Mucosa of gallbladder (tissue), 1 donor: ENCODE measurements at regions not wholly inside any gene's neighbourhood (a gene's known extent, or its start where the extent isn't known, plus 50 kb on each side); places are given as distances from the start of the nearest gene placed in this dataset.
"Not testable (repeated sequence)": the region's sequence is repeated elsewhere in the genome, so short reads cannot be mapped to it uniquely, and the experiment has no call there.

Experiments used
- DNase-seq: peaks from one replicate; pipeline ENCODE4 v3.0.0-alpha.2; 2020; ENCODE audit warnings: low spot score
- donor health status: DM: no; HTN: no; CAD: no.

DNA sequence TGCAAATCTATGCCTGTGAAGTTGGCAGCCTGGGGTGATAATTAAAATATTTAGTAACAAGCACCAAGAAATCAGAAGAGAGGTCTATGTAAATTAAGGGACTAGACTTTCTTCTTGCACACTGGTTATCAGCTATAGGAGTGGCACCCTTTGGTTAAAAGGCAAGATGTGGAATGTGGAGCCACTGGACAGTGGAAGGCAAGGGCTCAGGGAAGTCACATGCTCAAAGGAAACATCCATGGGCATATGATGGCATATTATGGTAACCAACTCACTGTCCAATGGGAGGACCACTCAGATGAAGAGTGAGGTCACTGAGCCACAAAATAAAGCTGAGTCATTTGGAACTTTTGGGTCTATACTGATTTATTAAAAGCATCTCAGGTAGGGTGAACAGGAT, 165.6 kb upstream of the PRICKLE2 start:
- no peak for DNase-seq

DNA sequence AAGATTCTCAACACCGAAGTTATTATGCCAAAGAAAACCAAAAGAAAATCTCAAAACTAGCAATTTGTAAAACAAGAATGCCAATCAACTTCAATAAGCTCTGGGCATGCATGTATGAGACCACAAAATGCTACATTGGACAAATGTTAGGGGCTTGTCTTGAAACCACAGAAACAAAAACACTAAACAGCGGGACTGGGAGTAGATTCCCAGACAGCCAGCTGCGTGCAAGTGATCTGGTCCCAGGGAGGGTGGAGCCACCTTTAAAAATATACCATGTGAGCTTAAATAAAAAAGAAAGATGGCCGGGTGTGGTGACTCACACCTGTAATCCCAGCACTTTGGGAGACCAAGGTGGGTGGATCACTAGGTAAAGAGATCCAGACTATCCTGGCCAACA, 163.6 kb upstream of the PRICKLE2 start:
- DNase-seq: no peak

DNA sequence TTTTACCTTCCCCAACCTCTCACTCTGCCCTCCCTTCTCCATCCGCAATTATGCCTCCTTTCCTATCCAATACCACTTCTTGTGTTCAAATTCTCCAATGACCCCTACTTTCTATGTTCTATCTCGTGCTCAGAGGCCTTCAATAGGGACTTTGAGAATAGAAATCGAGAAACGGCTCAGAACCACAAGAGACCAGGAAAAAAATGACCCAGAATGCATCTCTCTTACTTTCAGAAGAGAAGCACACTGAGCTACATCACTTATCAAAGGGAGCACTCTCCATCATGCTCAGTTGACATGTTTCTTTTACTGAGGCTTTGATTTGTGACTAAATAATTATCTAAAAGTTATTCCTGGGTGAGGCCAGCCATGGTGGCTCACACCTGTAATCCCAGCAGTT, 162.4 kb upstream of the PRICKLE2 start:
- DNase-seq: no peak

DNA sequence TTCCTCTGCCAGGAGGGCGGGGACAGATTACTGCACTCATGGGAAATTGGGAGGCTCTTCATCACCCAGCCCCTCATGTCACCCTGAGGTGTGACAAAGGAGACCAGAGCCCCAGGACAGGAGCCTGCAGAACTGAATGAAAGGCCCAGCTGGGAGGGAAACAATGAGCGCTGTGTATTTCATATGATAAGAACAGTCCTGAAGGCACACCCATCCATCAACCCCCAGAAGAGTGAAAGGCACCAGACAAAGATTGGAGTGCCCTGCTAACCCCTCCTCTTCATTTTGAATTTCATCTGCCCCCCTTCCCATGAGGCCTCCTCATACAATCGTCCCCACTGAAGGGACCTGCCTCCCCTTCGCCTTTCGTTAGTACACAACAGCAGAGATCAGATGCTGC, 160.0 kb upstream of the PRICKLE2 start:
- no peak for DNase-seq

DNA sequence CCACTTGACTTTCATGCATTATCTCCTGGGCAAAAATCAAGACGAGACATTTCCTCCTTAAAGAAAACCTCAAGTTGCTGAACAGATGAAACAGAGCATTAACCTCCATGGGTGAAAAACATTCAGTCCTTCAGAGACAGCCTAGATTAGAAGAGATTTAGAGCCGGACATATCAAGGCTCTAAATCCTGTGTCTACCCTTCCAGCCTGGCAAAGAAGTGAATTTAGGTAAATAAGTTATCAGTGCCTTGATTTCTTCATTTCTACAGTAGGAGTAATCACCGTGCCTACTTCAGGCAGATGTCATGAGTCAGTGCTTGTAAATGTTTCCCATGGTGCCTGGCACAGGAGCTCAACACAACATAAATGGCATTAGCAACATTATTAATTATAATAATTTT, 159.3 kb upstream of the PRICKLE2 start:
- DNase-seq: no peak

DNA sequence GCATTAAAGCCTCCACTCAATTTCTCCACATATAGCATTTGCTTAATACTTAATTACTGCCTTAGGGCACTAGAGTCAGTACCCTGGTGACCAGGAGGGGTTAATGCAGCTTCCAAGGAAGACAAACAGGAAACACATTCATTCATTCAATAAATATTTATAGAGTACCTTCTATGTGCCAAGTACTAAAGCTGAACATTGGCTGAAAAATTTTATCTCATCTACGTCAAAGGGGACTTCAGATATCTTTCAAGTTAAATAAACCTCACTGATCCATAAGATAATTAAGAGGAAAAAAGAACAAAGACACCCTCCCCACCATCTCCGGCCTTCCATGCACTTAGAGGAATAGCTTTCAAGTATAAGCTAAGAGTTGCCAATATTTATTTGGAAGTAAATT, 156.9 kb upstream of the PRICKLE2 start:
- no peak for DNase-seq

DNA sequence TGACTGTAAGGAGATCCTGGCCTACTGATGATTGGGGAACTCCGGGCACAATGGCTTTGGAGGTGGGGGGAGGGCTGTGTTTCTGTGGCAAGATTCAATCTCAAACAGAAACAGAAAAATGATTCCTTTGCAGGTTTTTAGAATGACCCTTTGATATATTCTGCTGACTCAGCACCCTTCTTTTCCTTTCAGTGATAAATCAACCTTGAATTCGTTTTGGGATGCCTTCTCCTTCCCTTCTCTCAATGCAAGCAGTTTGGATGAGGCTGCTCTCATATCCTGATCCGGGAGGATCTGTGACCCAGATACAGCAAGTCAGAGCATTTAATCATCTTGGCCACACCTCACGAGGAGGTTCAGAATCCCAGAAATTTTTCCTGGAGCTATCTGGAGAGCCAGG, 156.1 kb upstream of the PRICKLE2 start:
- DNase-seq: no peak

DNA sequence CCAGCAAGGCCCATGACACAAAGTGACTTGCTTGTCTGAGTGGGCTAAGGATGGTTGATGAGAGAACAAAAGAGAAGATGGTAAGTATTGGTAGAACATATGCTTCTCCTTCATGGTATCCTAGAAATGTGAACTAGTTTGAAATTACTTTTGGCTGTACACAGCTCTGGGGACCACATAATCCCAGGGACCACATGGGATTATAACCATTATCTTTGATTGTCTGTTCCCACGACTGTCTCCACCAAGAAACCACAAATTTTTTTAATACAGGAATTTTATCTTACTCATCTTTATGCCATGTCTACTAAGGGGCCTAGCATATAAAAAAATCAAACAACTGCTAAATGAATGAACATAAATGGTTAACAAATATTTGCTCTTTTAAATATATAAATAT, 155.3 kb upstream of the PRICKLE2 start:
- no peak for DNase-seq

DNA sequence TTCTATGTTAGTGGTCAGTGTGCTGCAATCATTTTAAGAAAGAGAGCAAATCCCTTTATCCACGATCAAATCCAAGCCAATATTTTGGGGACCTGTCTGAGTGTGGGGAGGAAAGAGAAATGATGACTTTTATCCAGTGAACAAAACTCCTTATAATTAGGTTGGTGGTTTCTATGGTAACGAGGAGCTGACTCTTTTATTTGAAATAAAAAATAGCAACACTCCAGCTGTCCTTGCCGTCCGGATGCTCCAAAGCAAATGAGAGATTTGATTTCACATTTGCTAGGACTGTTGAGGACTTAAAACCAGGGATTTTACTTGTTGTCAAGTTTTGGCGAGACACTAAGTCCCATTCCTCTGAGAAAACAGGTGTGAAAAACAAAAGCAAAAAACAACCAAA, 154.0 kb upstream of the PRICKLE2 start:
- DNase-seq: no peak

DNA sequence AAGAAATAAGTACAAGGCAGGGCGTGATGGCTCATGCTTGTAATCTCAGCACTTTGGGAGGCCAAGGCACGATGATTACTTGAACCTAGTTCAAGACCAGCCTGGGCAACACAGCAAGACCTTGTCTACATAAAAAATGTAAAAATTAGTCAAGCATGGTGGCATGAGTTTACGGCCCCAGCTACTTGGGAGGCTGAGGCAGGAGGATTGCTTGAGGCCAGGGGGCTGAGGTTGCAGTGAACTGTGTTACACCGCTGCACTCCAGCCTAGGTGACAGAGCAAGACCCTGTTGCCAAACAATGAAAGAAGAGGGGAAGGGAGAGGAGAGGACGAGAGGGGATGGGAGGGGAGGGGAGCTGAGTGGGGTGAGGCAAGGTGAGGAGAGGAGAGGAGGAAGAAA, 152.7 kb upstream of the PRICKLE2 start:
- no peak for DNase-seq

DNA sequence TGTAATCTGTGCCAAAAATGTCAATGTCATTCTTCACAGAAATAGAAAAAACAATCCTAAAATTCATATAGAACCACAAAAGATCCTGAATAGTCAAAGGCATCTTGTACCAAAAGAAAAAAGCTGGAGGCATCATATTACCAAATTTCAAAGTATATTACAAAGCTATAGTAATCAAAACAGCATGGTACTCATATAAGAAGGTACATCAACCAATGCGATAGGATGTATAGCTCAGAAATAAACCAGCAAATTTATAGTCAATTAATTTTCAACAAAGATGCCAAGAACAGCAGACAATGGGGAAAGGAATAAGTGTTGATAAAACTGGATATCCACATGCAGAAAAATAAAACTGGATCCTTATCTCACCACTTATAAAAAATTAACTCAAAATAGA, 150.5 kb upstream of the PRICKLE2 start:
- no peak for DNase-seq

DNA sequence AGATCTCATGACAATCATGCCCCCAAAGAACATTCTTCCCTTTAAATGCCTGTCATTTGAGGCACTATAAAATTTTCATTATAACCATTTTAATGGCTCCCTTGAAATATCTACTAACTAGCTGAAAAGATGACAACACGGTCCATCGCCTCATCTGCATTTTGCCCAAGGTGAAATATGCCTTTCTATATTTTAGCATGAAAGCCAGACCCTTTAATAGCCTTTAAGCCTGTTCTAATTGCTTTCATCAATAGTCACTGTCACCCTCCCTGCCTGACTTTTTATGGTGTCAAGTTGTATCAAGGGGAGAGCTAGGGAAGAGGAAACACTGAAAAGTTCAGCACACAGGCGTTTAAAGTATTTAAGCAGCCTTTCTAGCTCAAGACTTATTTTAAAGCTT, 144.1 kb upstream of the PRICKLE2 start:
- no peak for DNase-seq

DNA sequence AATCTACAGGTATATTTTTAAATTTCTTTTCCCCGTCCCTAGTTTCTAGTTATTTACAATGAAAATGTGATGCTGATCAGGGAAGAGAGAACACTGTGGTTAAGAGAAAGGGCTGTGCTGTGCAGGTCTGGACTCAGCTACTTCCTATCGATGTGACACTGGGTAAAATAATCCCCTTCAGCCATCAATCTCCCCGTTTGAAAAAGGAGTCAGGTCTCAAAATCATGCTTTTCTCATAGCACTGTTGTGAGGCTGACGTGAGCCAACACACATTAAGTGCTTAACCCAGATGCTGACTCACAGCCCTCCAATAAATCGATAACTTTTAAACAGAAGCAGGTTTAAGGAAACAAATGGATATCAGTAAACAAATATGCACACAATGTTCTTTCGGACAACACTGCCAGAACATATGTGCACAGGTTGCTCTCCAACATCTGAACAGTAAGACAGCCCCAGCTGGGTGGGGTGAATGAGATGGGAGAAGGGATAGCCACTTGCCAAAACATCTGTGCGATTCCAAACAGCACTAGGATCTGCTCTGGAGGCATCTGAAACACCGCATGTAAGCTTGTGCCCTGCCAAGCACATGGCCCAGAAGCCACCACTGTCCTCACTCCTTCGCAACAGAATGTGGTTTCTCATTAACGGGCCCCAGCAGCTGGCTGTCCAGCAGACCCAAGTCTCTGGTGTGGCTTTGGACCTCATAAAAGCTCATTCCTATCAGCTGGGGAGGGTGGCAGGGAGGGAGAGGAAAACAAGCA, 143.2 kb upstream of the PRICKLE2 start:
- peak; percentile 38 for DNase-seq

DNA sequence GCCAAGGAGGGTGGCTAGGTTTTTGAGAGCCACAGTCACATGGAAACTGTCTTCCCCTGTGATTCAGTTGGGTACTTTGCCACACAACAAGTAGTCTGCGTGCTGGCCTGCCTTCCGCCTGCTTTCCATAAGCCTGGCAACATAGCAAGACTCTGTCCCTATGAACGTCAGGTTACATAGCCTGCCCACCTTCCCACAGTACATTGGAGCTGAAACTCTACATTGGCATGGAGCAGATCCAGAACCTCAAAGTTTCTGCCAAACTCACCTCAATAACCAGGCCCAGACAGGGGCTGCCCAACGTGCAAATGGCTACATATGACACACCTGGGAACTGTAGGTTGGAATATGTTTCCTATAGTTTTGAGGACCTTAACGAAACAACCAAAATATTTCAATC, 140.6 kb upstream of the PRICKLE2 start:
- DNase-seq: no peak

DNA sequence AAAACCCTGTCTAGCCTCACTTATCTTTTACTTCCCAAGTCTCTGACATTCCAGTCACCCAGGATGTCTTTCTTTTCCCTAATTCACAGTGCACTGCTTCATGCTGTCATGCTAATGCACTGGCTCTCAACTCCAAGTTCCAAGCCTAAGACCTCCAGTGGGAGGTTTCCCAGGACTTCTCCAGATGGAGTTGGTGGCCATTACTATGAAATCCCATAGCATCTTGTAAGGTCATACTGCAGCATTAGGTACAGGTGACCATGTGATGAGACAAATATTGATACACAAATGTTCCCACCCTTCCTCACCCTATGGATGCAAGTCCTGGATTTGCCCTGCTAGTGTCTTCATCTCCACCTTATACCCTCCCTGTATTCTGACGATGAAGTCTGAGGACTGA, 138.6 kb upstream of the PRICKLE2 start:
- DNase-seq: no peak

DNA sequence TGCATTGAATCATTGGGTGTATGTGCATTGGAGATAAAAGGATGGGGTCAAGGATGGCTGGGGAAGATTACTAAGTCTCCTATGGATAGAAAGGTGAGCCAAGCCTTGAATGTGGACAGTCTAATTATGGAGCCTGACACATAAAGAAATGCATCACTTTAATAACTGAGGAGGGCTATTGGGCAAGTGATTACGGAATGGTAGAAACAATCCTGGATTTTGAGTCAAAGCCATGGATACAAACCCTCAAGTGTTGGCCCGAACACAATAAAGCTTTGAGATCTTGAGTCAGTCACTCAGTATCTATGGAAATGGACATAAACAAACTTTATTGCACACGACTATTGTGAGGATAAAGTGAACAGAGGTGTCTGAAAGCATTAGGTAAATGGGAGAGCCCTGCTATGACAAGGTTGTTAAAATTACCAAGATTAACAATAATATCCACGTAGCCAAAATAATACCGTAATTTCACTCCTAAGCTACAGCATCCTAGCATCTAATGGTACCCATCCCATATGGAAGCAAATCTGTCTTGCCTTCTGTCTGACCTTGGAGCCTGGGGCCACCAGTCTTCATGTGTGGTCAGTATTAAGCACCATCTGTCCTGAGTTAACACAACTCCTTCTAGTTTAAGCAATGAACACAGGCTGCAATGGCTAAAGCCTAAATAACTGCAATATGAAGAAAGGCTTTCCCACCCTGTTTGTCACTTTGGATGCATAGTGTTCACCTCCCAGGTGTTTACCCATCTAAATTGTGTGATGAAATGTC, 136.9 kb upstream of the PRICKLE2 start:
- DNase-seq: no peak

DNA sequence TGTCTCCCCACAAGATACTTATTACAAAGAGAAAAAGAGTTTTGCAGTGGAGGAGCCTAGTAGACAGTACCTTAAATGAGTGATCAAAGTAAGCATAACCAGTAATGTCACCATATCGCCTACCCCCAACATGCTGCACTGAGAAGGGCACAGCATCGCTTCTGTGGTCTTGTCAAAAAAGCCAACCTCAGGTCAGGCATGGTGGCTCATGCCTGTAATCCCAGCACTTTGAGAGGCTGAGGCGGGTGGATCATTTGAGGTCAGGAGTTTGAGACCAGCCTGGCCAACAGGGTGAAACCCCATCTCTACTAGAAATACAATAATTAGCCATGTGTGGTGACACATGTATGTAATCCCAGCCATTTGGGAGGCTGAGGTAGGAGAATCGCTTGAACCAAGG, 135.8 kb upstream of the PRICKLE2 start:
- not testable (repeated sequence) for DNase-seq

DNA sequence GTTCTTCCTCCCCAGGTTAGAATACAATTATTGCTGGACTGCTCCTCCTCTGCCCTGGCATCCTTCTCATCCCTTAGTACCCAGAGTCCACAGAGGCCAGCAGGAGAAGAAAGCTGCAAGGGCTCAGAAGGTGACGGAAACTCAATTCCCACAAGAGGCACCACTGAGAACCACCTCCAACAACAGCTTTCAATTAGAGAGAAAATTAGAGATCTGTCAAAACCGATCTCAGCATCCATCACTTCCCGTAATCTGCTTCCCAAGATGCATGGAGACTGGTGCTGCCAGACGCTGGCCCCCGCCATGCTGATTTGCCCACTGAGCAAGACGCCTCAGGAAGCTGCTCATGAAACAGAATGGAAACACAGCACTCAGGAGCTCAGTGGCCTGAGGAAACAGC, 135.0 kb upstream of the PRICKLE2 start:
- DNase-seq: no peak

DNA sequence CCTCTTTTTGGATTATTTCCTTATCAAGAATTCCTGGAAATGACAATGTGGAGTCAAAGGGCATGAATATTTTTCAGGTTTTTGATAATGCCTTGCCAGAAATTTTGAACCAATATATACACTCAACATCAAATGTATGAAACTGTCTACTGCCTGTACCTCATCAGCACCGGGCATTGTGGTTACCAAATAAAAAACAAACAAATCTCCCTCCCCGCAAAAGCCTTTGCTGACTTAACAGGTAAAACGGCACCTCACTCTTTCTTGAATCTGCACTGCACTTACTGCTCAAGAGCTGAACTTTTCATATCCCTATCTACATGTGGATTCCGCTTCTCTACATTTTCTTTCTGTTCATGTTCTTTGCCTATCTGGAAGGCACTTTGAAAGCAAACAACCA, 134.5 kb upstream of the PRICKLE2 start:
- DNase-seq: no peak

DNA sequence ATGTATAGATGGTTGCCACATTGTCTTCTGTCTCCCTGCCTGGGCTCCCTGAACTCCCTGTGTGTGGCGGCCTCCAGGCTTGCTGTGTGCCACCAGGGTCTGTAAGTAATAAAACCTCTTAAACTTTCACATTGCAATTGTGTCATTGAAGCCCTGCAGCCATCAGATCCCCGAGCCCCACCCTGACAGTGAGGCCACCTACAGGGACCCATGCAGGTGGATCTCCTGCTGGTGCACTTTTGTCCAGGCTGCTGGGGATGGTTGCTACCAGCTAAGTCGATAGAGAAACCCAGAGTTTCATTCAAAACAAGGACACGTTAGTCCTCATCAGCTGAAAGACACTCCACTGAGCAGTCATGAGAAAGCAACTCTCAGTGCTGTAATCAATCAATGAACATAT, 133.6 kb upstream of the PRICKLE2 start:
- no peak for DNase-seq

DNA sequence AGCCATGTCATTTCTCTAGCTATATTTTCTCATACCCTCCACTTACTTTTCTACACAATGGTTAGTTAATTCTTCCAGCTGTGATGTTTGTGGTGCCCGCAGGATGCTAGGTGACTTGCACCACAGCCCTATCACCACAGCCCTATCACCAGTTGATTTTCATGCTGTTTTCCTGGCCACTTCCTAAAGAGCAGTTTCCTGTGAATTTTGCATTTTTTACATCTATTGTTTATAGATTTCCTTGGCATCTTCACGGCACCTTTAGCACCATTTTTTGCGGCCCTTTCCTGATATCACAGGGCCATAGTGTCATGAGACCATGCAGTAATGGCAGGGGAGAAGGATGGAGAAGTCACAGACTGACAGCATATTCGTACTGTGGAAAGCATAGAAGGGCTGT, 132.9 kb upstream of the PRICKLE2 start:
- no peak for DNase-seq

DNA sequence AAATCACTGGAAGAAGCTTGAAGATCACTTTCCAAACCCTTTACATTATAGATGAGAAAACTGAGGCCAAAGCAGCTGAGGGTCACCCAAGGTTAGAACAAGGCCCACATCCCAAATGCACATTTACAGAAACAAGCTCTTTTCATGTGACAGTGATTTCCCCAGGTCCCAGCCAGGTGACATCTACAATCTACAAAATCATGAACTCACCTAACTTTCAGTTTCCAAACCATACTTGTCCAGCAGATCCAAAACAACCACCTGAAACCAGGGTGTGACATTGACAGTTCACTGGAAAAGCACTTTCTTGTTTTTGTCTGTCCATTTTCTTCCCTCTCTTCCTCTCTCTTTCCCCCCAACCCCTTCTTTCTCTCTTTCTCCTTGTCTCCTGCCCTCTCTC, 132.2 kb upstream of the PRICKLE2 start:
- no peak for DNase-seq

DNA sequence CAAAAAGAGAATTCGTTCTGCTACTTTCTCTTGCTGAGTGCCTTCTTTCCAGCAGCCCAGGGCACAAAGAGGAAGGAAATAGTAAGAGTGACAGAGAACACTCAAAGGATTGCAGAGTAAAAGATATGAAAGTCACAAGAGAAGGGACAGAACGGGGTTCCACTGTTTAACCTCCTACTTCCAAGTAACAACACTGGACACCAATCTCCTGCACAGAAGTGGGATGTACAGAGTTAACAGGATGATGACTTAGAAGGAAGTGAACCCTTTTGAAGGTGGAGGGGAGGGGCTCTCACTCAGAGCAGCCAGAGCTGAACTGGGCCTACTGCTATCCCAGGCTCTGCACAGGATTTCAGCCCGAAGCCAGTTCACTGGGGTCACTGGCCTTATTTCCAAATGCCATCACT, 130.1 kb upstream of the PRICKLE2 start:
- DNase-seq: no peak

DNA sequence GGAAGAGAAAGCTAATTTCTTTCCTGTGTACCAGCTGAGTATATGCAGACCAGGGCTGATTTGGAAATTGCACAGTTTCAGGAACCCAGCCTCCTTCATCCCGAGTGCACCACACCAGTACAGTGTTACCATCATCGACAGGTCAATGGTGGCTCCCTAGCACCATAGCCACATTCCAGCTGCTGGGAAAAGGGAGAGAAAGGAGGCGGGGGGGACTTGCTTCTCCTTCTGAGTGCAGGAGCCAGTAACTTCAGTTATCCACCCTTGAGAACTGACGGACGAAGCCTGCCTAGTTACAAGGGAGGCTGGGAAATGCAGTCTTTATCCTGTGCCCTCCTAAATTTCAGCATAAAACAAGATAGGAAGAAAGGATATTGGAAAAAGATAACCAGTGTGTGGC, 129.7 kb upstream of the PRICKLE2 start:
- DNase-seq: no peak
